IMR-90 (cell line): ENCODE measurements at regions not wholly inside any gene's neighbourhood (a gene's known extent, or its start where the extent isn't known, plus 50 kb on each side); places are given as distances from the start of the nearest gene placed in this dataset.

Experiments
- ATAC-seq: fragments of 200-7000 bp; cut with Tn5 transposase; 2 replicates; pipeline ENCODE4 v1.9.1; 2020; ENCODE audit warnings: low read depth, mild to moderate bottlenecking, moderate library complexity
- BruUV-seq: library from RNA; stranded (reverse); fragments of 400-500 nt; replicated peaks from 2 replicates; lab custom pipeline; 2021; lab: Mats Ljungman, UMichigan
- CTCF ChIA-PET: fragments of 300-600 bp; formaldehyde crosslinking; extraction: SDS; loops from one replicate; lab custom pipeline; 2021; ENCODE audit warnings: antibody characterized with exemption; lab: Yijun Ruan, JAX
- POLR2A ChIA-PET: fragments of 300-600 bp; sonication (Branson Sonifier 250); formaldehyde crosslinking; loops from one replicate; lab custom pipeline; 2022; ENCODE audit warnings: antibody characterized with exemption; ENCODE audit not compliant: unreplicated experiment; lab: Charles Lee
- DNase-seq: peaks from one replicate; pipeline ENCODE4 v3.0.0; 2013
- H2AFZ ChIP-seq: replicated peaks from 2 replicates; pipeline ENCODE3; 2013; ENCODE audit warnings: low read length, mild to moderate bottlenecking; ENCODE audit not compliant: poor library complexity
- H2AK5ac ChIP-seq: 2 replicates; pipeline ENCODE4 v1.6.1; 2013; ENCODE audit warnings: low read depth, low read length, inconsistent platforms
- H2AK9ac ChIP-seq: replicated peaks from 2 replicates; pipeline ENCODE3; 2013; ENCODE audit warnings: mild to moderate bottlenecking, low read depth, low read length, moderate library complexity; ENCODE audit not compliant: poor library complexity
- H2BK120ac ChIP-seq: 2 replicates; pipeline ENCODE4 v1.6.1; 2013; ENCODE audit warnings: low read depth, low read length, inconsistent platforms
- H2BK15ac ChIP-seq: 3 replicates; pipeline ENCODE4 v1.6.1; 2013; ENCODE audit warnings: low read depth, low read length, inconsistent platforms
- H2BK20ac ChIP-seq: 2 replicates; pipeline ENCODE4 v1.6.1; 2013; ENCODE audit warnings: low read depth, mild to moderate bottlenecking, inconsistent platforms, low read length, moderate library complexity
- H2BK5ac ChIP-seq: 2 replicates; pipeline ENCODE4 v1.6.1; 2013; ENCODE audit warnings: mild to moderate bottlenecking, low read depth, low read length, inconsistent platforms; ENCODE audit not compliant: poor library complexity, severe bottlenecking
- H3K14ac ChIP-seq: replicated peaks from 2 replicates; pipeline ENCODE4 v1.6.1; 2013; ENCODE audit warnings: low read depth, low read length, inconsistent platforms
- H3K18ac ChIP-seq: 2 replicates; pipeline ENCODE4 v1.6.1; 2013; ENCODE audit warnings: low read depth, low read length, control low read depth
- H3K23ac ChIP-seq: 2 replicates; pipeline ENCODE4 v1.6.1; 2013; ENCODE audit warnings: low read depth, low read length, inconsistent platforms
- H3K27ac ChIP-seq: 2 replicates; pipeline ENCODE4 v1.5.1; 2013; ENCODE audit warnings: mild to moderate bottlenecking, control low read depth, low read length; ENCODE audit not compliant: insufficient read depth
- H3K27me3 ChIP-seq: 2 replicates; pipeline ENCODE4 v1.6.1; 2013; ENCODE audit warnings: low read length; ENCODE audit not compliant: control insufficient read depth, insufficient read depth
- H3K36me3 ChIP-seq: 2 replicates; pipeline ENCODE4 v1.6.1; 2013; ENCODE audit warnings: low read length, mixed read lengths; ENCODE audit not compliant: control insufficient read depth, insufficient read depth
- H3K4ac ChIP-seq: 2 replicates; pipeline ENCODE4 v1.6.1; 2013; ENCODE audit warnings: low read depth, low read length, inconsistent platforms
- H3K4me1 ChIP-seq: 2 replicates; pipeline ENCODE4 v1.6.1; 2013; ENCODE audit warnings: low read length, mixed read lengths; ENCODE audit not compliant: control insufficient read depth, insufficient read depth
- H3K4me2 ChIP-seq: 2 replicates; pipeline ENCODE4 v1.6.1; 2013; ENCODE audit warnings: low read depth, mild to moderate bottlenecking, control low read depth, low read length, moderate library complexity
- H3K4me3 ChIP-seq: 2 replicates; pipeline ENCODE4 v1.5.1; 2013; ENCODE audit warnings: low read depth, mild to moderate bottlenecking, control low read depth, low read length, moderate library complexity; ENCODE audit not compliant: insufficient read depth
- H3K56ac ChIP-seq: 2 replicates; pipeline ENCODE4 v1.6.1; 2013; ENCODE audit warnings: low read length, inconsistent platforms; ENCODE audit not compliant: insufficient read depth; ENCODE audit errors: extremely low read depth
- H3K79me1 ChIP-seq, 2 experiments: 2 replicates each; pipeline ENCODE4 v1.6.1; 2013; ENCODE audit warnings: low read length in 2 of 2, inconsistent platforms in 1 of 2, low read depth in 1 of 2
- H3K9ac ChIP-seq: 2 replicates; pipeline ENCODE4 v1.6.1; 2013; ENCODE audit warnings: low read depth, low read length, control low read depth
- H3K9me1 ChIP-seq: 2 replicates; pipeline ENCODE4 v1.6.1; 2013; ENCODE audit warnings: low read length, inconsistent platforms; ENCODE audit not compliant: insufficient read depth
- H3K9me3 ChIP-seq: 2 replicates; pipeline ENCODE4 v1.6.1; 2013; ENCODE audit warnings: low read length; ENCODE audit not compliant: control insufficient read depth, insufficient read depth
- H4K20me1 ChIP-seq: 2 replicates; pipeline ENCODE4 v1.6.1; 2013; ENCODE audit warnings: low read length, inconsistent platforms; ENCODE audit not compliant: insufficient read depth
- H4K5ac ChIP-seq: 2 replicates; pipeline ENCODE4 v1.6.1; 2013; ENCODE audit warnings: mild to moderate bottlenecking, low read depth, low read length, control low read depth
- H4K8ac ChIP-seq, 2 experiments: 2 replicates each; pipeline ENCODE4 v1.6.1; 2013; ENCODE audit warnings: low read depth in 2 of 2, low read length in 2 of 2, control low read depth in 1 of 2, inconsistent platforms in 1 of 2
- H4K91ac ChIP-seq: 2 replicates; pipeline ENCODE4 v1.6.1; 2013; ENCODE audit warnings: low read depth, low read length, inconsistent platforms; ENCODE audit not compliant: insufficient read depth
- CEBPB ChIP-seq: IDR thresholded peaks from 2 replicates; pipeline ENCODE4 v1.6.1; 2012; ENCODE audit warnings: low read depth, low read length, improper control_type of control experiment
- dilution Hi-C: fragments of 300-500 bp; cut with HindIII; formaldehyde crosslinking; loops from one replicate; pipeline ENCODE4 v1.14.3; 2018; ENCODE audit warnings: low sequenced_read_pairs; ENCODE audit not compliant: unreplicated experiment
- in situ Hi-C: fragments of 300-500 bp; cut with MboI; formaldehyde crosslinking; loops from 3 replicates; pipeline ENCODE4 v1.14.3; 2019; ENCODE audit warnings: low sequenced_read_pairs, inconsistent platforms, mixed read lengths
- intact Hi-C: fragments of 100-400 bp; cut with micrococcal nuclease; formaldehyde crosslinking; loops from 2 replicates; pipeline ENCODE4 v1.10.0; 2022

DNA sequence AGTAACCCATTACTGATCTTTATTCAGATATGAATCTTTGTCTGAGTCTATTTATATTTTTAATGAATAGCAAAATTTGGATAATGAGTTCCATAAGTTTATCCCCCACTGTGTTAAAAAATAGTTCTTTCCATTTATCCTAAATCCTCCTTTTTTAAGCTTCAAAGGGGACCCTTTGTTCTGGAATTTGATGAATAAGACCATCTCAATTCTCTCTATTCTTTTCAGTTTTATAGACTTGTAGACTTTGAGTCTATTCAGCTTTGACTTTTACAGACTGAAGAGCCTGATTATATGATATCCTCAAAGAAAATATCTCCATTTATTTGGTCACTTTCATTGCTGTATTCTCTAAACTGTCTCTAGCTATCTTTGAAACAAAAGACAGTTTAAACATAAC is 2146.1 kb upstream of the CELF4 start:
- H3K9me3 ChIP-seq: no peaks in the 10 kb centered on the region
- H2BK5ac ChIP-seq: no peak overlapping the region
- ATAC-seq (no peak), DNase-seq (no peak)
- BruUV-seq: no TSS peak
- no peak overlapping the region for H4K91ac ChIP-seq
- H3K4me1 ChIP-seq: no peaks in the 10 kb centered on the region
- H3K4me3 ChIP-seq: no peak overlapping the region
- no peak overlapping the region for H4K5ac ChIP-seq
- dilution Hi-C loops: no loop called here
- in situ Hi-C loops: no loop called here
- H3K9ac ChIP-seq: no peak overlapping the region
- H2BK20ac ChIP-seq: no peak overlapping the region
- H2BK15ac ChIP-seq: no peak overlapping the region
- no peaks in the 10 kb centered on the region for H3K79me1 ChIP-seq
- no peak overlapping the region for H2BK120ac ChIP-seq
- H2AFZ ChIP-seq: no peak overlapping the region
- POLR2A ChIA-PET: no interaction called here
- no peaks in the 10 kb centered on the region for H4K20me1 ChIP-seq
- H2AK9ac ChIP-seq: no peak overlapping the region
- no peak for TF ChIP-seq CEBPB
- H3K14ac ChIP-seq: no peak overlapping the region
- H3K18ac ChIP-seq: no peak overlapping the region
- no peak overlapping the region for H3K4ac ChIP-seq
- CTCF ChIA-PET: interaction anchor here (1.1 kb wide), 1 partner anchor 27 kb away, joined by 3 read pairs; no protein-coding TSS in a partner anchor
- H4K8ac ChIP-seq: no peak overlapping the region
- H2AK5ac ChIP-seq: no peak overlapping the region
- H3K9me1 ChIP-seq: no peaks in the 10 kb centered on the region
- intact Hi-C loops: no loop called here
- no peak overlapping the region for H3K56ac ChIP-seq
- no peak overlapping the region for H3K27ac ChIP-seq
- no peak overlapping the region for H3K4me2 ChIP-seq
- H3K36me3 ChIP-seq: no peaks in the 10 kb centered on the region
- H3K27me3 ChIP-seq: no peaks in the 10 kb centered on the region
- H3K23ac ChIP-seq: no peak overlapping the region
